SIG-M5 treated with dmso at 0.1 percent for 504 hours (cell line): ENCODE measurements at regions not wholly inside any gene's neighbourhood (a gene's known extent, or its start where the extent isn't known, plus 50 kb on each side); places are given as distances from the start of the nearest gene placed in this dataset.
"Not testable (repeated sequence)": the region's sequence is repeated elsewhere in the genome, so short reads cannot be mapped to it uniquely, and the experiment has no call there.

Experiments
- DNase-seq: peaks from one replicate; lab custom pipeline; 2025; ENCODE audit not compliant: unreplicated experiment; lab: John Stamatoyannopoulos, UW

DNA sequence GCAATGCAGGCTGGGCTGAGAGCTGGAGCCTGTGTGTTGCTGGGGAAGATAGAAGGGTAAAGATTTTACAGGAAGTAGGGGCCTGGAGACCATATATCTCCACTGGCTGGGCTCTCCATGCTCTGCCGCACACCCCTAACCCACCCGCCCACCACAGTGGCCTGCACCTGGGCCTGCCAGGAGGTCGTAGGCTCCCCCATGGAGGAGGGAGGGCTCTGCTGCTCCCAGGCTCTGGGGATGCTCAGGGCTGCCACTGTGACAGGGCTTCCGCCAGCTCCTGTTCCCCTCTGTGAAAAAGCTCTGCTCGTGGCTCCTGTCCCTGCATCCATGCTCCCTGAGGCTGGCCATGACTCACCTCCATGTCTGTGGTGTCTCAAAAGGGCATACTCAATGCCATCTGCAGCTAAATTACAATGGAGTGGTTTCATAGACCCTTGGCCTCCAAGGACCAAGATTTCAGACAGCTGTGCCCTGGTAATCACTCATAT, 106.0 kb downstream of the CXCL12 start:
- DNase-seq = no peak

DNA sequence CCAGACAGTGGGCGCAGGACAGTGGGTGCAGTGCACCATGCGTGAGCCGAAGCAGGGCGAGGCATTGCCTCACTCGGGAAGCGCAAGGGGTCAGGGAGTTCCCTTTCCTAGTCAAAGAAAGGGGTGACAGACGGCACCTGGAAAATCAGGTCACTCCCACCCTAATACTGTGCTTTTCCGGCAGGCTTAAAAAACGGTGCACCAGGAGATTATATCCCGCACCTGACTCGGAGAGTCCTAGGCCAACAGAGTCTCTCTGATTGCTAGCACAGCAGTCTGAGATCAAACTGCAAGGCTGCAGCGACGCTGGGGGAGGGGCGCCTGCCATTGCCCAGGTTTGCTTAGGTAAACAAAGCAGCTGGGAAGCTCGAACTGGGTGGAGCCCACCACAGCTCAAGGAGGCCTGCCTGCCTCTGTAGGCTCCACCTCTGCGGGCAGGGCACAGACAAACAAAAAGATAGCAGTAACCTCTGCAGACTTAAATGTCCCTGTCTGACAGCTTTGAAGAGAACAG, 116.4 kb downstream of the CXCL12 start:
- not testable (repeated sequence) for DNase-seq

DNA sequence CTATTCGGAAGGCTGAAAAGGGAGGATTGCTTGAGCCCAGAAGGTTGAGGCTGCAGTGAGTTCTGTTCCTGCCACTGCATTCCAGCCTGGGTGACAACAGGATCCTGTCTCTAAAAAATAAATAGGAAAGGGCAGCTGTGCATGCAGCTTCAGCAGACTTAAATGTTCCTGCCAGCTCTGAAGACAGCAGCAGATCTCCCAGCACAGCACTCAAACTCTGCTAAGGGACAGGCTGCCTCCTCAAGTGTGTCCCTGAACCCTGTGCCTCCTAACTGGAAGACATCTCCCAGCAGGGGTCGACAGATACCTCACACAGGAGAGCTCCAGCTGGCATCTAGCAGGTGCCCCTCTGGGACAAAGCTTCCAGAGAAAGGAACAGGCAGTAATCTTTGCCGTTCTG, 117.9 kb downstream of the CXCL12 start:
- no peak for DNase-seq

DNA sequence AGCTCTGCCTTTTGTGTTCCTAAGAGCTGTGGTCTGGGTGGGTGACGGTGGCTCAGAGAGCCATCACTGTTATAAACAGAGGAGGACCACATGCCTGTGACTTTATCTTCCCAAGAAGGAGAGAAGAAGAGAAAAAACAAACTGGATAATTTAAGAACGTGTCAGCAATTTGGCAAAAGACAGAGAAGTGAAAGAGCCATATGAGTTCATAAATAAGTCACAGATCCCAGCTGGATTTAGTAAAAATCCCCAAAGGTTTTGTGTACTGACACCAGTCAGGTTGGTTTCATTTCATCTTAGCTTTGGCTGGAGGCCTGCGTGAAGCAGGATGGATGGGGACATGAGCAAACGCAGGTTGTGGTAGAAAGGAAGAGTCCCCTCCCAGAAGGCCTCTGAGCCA, 120.7 kb downstream of the CXCL12 start:
- no peak for DNase-seq

DNA sequence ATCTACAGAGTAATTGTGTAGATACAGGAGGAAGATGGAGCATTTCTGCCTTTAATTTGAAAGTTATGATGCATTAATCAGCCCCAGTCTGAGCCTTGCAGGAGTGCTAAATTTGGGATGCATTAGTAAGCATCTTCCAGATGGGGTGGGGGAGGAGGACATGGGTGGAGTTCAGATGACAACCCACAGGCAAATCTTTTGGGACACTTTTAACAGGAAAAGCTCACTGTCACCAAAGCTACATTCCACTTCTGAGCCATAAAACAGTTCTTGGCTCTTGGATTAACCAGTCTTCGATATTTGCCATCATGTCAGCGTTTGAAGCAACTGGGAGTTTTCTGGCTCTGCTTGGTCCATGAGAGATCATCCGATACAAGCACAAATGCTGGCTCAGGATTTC, 121.1 kb downstream of the CXCL12 start:
- no peak for DNase-seq

DNA sequence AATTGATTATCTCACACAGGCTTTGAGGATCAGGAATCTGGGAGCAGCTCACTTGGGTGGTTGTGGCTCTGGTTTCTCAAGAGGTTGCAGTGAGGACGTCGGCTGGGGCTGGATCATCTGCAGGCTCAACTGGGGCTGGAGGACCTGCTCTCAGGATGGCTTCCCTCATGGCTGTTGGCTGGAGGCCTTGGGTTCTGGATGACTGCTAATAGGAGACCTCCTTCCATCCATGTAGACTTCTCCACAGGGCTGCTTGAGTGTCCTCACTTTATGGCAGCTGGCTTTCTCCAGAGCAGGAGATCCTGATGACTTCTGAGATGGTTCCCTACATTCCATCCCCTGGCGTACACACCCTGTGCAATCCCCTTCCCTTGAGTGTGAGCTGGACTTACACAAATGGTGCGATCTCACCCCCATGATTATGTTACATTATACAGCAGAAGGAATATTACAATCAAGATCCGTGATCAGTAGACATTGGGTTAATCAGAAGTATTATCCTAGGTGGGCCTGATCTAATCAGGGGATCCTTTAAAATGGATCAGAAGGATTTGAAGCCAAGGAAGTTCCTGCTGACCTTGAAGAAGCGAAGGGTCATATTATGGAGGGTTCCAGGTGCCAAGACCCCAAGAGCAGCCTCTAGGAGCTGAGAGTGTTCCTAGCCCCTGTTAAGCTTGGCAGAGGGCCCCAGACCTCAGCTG, 122.2 kb downstream of the CXCL12 start:
- DNase-seq = no peak

- DNase-seq = no peak
Observed at GRCh38 chr10:44261710-44262455, 123.0 kb downstream of the CXCL12 start.

DNA sequence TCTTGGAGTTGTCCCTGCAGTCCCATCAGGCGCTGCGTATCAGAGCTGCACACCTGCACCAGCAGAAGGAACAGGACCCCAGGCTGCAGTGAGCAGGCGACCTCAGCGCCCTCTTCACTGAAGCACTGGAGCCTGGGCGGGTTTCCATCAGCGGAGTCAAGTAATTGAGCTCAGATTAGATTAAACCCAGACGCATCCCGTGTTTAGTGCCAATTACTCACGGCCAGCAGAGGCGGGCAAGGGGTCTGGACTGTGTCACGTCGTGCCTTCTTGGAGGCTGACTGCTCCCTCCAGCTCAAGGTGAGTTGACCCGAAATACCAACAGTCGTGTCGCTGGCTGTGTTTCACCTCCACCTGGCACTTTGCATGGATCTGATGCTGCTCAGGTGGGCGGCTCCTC, 123.6 kb downstream of the CXCL12 start:
- no peak for DNase-seq

DNA sequence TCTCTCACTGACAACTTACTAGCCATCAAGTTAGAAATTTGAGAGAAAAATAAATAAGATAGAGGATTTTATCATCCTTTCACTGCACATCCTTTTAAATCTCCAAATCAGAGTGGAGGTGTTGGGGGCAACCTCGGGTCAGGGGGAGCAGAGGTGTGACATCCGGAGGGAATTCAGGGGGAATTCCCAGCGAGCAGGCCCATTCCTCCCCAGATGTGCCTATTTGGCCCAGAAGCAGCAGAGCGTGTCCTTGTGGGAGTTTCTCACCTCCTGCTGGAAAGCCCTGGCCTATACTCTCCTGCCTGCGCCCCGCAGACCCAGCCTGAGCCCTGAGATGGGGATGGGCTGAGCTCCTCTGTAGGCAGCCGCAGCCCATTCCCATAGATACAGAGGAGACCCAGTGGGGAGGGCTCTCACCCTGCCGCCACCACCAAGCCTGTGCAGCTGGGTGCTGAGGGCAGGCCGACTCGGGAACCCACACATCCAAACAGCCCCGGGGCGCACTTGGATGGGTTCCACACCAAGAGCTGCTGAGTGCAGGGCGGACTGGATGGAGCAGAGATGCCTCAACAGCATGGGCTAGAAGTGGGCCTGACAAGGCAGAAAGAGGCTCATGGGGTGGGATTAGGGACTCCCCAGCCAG, 124.5 kb downstream of the CXCL12 start:
- DNase-seq = no peak

DNA sequence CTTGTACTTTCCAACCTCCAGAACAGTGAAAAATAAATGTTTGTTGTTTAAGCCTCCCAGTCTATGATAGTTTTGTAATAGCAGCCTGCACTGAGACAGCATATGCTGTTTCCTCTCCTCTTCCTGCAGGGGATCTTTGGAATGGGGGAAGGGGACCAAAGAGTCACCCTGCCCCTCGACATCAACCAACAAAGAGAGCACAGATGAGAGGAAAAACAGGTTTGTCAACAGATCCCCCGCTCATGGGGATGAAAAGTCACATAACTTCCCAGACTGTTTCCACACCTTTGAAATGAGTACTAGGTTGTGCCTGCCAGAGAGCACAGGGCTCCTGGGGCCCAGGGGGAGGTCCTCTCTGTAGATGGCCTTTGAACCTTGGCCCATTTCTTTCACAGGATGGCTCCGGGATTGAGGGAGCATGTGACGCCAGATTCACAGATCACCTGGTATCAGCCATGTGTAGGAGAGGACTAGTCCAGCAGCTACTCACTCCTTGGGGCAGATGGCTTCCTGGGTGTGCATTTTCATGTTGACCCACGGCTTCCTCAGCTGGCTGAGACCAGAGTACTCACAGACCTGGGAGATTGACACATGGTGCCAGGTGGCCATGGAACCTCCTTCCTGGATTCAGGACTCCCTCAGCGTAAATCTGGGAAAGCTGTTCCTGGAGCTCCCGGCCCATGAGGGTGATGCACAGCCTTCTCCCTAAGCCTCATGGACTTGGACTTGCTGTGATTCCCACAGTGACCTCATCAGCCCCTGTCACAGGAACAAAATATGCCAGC, 125.6 kb downstream of the CXCL12 start:
- DNase-seq = no peak

DNA sequence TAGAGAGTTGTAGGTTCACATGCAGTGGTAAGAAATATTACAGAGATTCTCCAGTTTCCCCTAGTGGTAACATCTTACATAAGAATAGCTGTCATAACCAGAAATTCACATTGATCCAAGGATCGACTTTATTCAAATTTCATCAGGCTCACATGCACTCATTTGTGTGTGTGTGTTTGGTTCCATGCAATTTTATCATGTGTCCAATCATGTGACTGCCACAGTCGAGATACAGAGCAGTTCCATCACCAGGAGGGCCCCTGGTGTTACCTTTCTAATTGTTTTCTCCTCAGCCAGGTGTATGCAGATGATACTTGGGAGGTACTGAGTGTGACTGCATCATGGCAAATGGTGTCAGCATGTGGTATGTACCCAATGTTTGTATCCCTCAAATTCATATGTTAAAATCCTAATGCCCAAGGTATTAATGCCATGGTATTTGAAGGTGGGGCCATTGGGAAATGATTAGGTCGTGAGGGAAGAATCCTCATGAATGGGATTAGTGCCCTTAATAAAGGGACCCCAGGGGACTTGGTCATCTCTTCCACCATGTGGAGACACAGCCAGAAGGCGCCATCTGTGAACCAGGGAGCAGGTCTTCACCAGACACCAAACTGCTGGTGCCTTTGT, 126.3 kb downstream of the CXCL12 start:
- DNase-seq = no peak

DNA sequence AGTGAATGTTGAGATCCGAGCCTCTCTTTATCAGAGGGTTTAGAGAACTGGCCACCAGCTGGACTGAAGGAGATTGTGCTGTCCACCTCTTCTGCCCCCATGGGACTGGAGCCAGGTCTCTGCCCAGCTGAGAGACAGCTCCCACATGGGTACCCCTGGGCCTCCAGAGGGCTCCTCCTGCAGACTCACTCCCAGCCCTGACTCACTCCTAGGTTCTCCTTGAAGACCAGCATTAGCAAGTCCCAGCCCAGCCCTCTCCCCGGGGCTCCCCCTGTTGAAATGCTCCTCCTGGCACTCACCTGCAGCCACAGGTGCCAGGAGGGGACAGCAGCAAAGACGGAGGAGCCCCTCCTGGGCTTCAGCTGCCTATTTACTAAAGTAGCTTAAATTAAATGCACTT, 126.9 kb downstream of the CXCL12 start:
- no peak for DNase-seq

- DNase-seq = no peak
Observed at GRCh38 chr10:44253769-44254462, 131.0 kb downstream of the CXCL12 start.

- not testable (repeated sequence) for DNase-seq
Observed at GRCh38 chr10:44252631-44253030, 132.3 kb downstream of the CXCL12 start.

GRCh38 chr10:44249933-44250332, 135.0 kb downstream of the CXCL12 start:
- not testable (repeated sequence) for DNase-seq

GRCh38 chr10:44249490-44249889, 135.4 kb downstream of the CXCL12 start:
- DNase-seq = no peak

DNA sequence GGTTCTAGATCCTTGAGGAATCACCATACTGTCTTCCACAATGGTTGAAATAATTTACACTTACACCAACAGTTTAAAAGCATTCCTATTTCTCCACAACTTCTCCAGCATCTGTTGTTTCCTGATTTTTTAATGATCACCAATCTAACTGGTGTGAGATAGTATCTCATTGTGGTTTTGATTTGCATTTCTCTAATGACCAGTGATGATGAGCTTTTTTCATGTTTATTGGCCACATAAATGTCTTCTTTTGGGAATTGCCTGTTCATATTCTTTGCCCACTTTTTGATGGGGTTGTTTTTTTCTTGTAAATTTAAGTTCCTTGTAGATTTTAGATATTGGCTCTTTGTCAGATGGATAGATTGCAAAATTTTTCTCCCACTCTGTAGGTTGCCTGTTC, 138.2 kb downstream of the CXCL12 start:
- not testable (repeated sequence) for DNase-seq

- DNase-seq = not testable (repeated sequence)
Observed at GRCh38 chr10:44246287-44246686, 138.6 kb downstream of the CXCL12 start.

GRCh38 chr10:44245601-44245938, 139.3 kb downstream of the CXCL12 start:
- DNase-seq = peak; percentile 2
